ENCODE measurements at regions not wholly inside any gene's neighbourhood (a gene's known extent, or its start where the extent isn't known, plus 50 kb on each side); places are given as distances from the start of the nearest gene placed in this dataset.

GRCh38 chr11:80524349-80524748 lies 1083.5 kb upstream of the TENM4 start:
- intact Hi-C loops (cut with micrococcal nuclease; ENCODE audit: unreplicated experiment) = no loop called here
- no peak for FAIRE-seq
- H3K4me2 ChIP-seq (ENCODE audit: low read depth, low read length) = no peak overlapping the region

GRCh38 chr11:80523057-80523456 lies 1082.2 kb upstream of the TENM4 start:
- no peaks in the 10 kb centered on the region for H3K79me2 ChIP-seq (ENCODE audit: insufficient read depth, low read length)
- no peak for ATAC-seq
- no peaks in the 10 kb centered on the region for H4K20me1 ChIP-seq (ENCODE audit: insufficient read depth, low read length)
- BruUV-seq (replicated peaks) = no TSS peak
- no peaks in the 10 kb centered on the region for H3K9me3 ChIP-seq (ENCODE audit: low read length)
- H3K4me3 ChIP-seq (replicated peaks in 1 of 3; ENCODE audit: insufficient read depth in 1 of 3, low read depth in 2 of 3, low read length in 3 of 3) = no peak overlapping the region
- no peak for FAIRE-seq
- intact Hi-C loops (cut with micrococcal nuclease; ENCODE audit: unreplicated experiment) = no loop called here
- no peak overlapping the region for H3K27ac ChIP-seq (ENCODE audit: extremely low read length, insufficient read depth, low read length)
- no peak overlapping the region for H2AFZ ChIP-seq (ENCODE audit: low read length)
- POLR2A ChIA-PET = no interaction called here
- in situ Hi-C loops (cut with HindIII; ENCODE audit: extremely low pct_ligation_motif_present, low pct_unique_long_range_greater_than_20kb) = no loop called here
- no peaks in the 10 kb centered on the region for H3K36me3 ChIP-seq (replicated peaks in 1 of 2; ENCODE audit: control insufficient read depth in 1 of 2, insufficient read depth in 2 of 2, low read length in 2 of 2)
- no peak overlapping the region for H3K4me2 ChIP-seq (ENCODE audit: low read depth, low read length)
- DNase-seq (ENCODE audit: low spot score) = no peak
- 0% methylated on average over 1 of the region's 1 CpG for WGBS (ENCODE audit: low lambda C conversion rate)
- no peak overlapping the region for H3K9ac ChIP-seq (ENCODE audit: insufficient read depth, low read depth, low read length)
- CTCF ChIA-PET (ENCODE audit: low intra/inter-chr PET ratio, low total read pairs) = no interaction called here
- H3K27me3 ChIP-seq (ENCODE audit: control insufficient read depth in 1 of 2, insufficient read depth in 2 of 2, low read length in 2 of 2) = no peaks in the 10 kb centered on the region
- H3K4me1 ChIP-seq (ENCODE audit: insufficient read depth, low read length) = no peaks in the 10 kb centered on the region
- TF ChIP-seq, protein P1, sequence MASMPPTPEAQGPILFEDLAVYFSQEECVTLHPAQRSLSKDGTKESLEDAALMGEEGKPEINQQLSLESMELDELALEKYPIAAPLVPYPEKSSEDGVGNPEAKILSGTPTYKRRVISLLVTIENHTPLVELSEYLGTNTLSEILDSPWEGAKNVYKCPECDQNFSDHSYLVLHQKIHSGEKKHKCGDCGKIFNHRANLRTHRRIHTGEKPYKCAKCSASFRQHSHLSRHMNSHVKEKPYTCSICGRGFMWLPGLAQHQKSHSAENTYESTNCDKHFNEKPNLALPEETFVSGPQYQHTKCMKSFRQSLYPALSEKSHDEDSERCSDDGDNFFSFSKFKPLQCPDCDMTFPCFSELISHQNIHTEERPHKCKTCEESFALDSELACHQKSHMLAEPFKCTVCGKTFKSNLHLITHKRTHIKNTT (CRISPR knock-in tag; IDR thresholded peaks at IDR 0.05) = no peak
- TF ChIP-seq NR2F6 (IDR thresholded peaks at IDR 0.05) (no peak), NR2F6 (CRISPR knock-in tag; IDR thresholded peaks at IDR 0.05) (no peak), MEF2D (CRISPR knock-in tag; IDR thresholded peaks at IDR 0.05) (no peak), GABPB1 (CRISPR knock-in tag; IDR thresholded peaks at IDR 0.05) (no peak), PLSCR1 (CRISPR knock-in tag; IDR thresholded peaks at IDR 0.05; ENCODE audit: borderline replicate concordance) (no peak), ZNF367 (CRISPR knock-in tag; IDR thresholded peaks at IDR 0.05; ENCODE audit: borderline replicate concordance) (no peak), CEBPG (CRISPR knock-in tag; IDR thresholded peaks at IDR 0.05) (no peak), ATF7 (IDR thresholded peaks at IDR 0.05) (no peak), ATF7 (CRISPR knock-in tag; IDR thresholded peaks at IDR 0.05) (no peak), FIP1L1 (IDR thresholded peaks at IDR 0.05; ENCODE audit: borderline replicate concordance, insufficient read depth, low read depth, low read length) (no peak), ZNF382 (CRISPR knock-in tag; IDR thresholded peaks at IDR 0.05; ENCODE audit: borderline replicate concordance) (no peak), TOE1 (CRISPR knock-in tag; IDR thresholded peaks at IDR 0.05) (no peak), ZC3H13 (CRISPR knock-in tag; IDR thresholded peaks at IDR 0.05) (no peak)
- TF ChIP-seq, protein P2, sequence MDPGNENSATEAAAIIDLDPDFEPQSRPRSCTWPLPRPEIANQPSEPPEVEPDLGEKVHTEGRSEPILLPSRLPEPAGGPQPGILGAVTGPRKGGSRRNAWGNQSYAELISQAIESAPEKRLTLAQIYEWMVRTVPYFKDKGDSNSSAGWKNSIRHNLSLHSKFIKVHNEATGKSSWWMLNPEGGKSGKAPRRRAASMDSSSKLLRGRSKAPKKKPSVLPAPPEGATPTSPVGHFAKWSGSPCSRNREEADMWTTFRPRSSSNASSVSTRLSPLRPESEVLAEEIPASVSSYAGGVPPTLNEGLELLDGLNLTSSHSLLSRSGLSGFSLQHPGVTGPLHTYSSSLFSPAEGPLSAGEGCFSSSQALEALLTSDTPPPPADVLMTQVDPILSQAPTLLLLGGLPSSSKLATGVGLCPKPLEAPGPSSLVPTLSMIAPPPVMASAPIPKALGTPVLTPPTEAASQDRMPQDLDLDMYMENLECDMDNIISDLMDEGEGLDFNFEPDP (CRISPR knock-in tag; conservative IDR thresholded peaks at IDR 0.05) = no peak
- TF ChIP-seq, protein P3, sequence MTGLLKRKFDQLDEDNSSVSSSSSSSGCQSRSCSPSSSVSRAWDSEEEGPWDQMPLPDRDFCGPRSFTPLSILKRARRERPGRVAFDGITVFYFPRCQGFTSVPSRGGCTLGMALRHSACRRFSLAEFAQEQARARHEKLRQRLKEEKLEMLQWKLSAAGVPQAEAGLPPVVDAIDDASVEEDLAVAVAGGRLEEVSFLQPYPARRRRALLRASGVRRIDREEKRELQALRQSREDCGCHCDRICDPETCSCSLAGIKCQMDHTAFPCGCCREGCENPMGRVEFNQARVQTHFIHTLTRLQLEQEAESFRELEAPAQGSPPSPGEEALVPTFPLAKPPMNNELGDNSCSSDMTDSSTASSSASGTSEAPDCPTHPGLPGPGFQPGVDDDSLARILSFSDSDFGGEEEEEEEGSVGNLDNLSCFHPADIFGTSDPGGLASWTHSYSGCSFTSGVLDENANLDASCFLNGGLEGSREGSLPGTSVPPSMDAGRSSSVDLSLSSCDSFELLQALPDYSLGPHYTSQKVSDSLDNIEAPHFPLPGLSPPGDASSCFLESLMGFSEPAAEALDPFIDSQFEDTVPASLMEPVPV (CRISPR knock-in tag; IDR thresholded peaks at IDR 0.05) = no peak

More at GRCh38 chr11:80524349-80524748, 1083.5 kb upstream of the TENM4 start:
- Histone ChIP-seq H4K20me1 (ENCODE audit: insufficient read depth, low read length) (no peaks in the 10 kb centered on the region), H3K27ac (ENCODE audit: extremely low read length, insufficient read depth, low read length) (no peak overlapping the region), H3K4me1 (ENCODE audit: insufficient read depth, low read length) (no peaks in the 10 kb centered on the region), H3K9ac (ENCODE audit: insufficient read depth, low read depth, low read length) (no peak overlapping the region), H3K4me3 (replicated peaks in 1 of 3; ENCODE audit: insufficient read depth in 1 of 3, low read depth in 2 of 3, low read length in 3 of 3) (no peak overlapping the region), H3K79me2 (ENCODE audit: insufficient read depth, low read length) (no peaks in the 10 kb centered on the region), H2AFZ (ENCODE audit: low read length) (no peak overlapping the region), H3K9me3 (ENCODE audit: low read length) (no peaks in the 10 kb centered on the region), H3K36me3 (replicated peaks in 1 of 2; ENCODE audit: control insufficient read depth in 1 of 2, insufficient read depth in 2 of 2, low read length in 2 of 2) (no peaks in the 10 kb centered on the region), H3K27me3 (ENCODE audit: control insufficient read depth in 1 of 2, insufficient read depth in 2 of 2, low read length in 2 of 2) (no peaks in the 10 kb centered on the region)
- in situ Hi-C loops (cut with HindIII; ENCODE audit: extremely low pct_ligation_motif_present, low pct_unique_long_range_greater_than_20kb) = no loop called here
- no TSS peak for BruUV-seq (replicated peaks)
- DNase-seq (ENCODE audit: low spot score) (no peak), ATAC-seq (no peak)
- TF ChIP-seq FOXC1 (CRISPR knock-in tag; IDR thresholded peaks at IDR 0.05; ENCODE audit: borderline replicate concordance) (no peak), FOXA3 (CRISPR knock-in tag; IDR thresholded peaks at IDR 0.05) (no peak), ZNF143 (CRISPR knock-in tag; IDR thresholded peaks at IDR 0.05) (no peak)
- ChIA-PET CTCF (ENCODE audit: low intra/inter-chr PET ratio, low total read pairs) (no interaction called here), POLR2A (no interaction called here)
- 4% methylated on average over 4 of the region's 4 CpGs for WGBS (ENCODE audit: low lambda C conversion rate)
